OCI-LY1 (cell line): ENCODE measurements at regions not wholly inside any gene's neighbourhood (a gene's known extent, or its start where the extent isn't known, plus 50 kb on each side); places are given as distances from the start of the nearest gene placed in this dataset.

Experiments used
- H2AFZ ChIP-seq: fragments of 200-600 bp; sonication (generic), shearing (Covaris generic); 2 replicates; pipeline ENCODE4 v1.6.0; 2014; ENCODE audit warnings: antibody characterized with exemption, mild to moderate bottlenecking, low read length
- H3F3A ChIP-seq: fragments of 200-600 bp; sonication (generic), shearing (Covaris generic); 2 replicates; pipeline ENCODE4 v1.6.0; 2014; ENCODE audit warnings: mild to moderate bottlenecking, antibody characterized with exemption, low read length, moderate library complexity; ENCODE audit not compliant: insufficient read depth
- H3K27ac ChIP-seq: fragments of 200-600 bp; sonication (generic); 2 replicates; pipeline ENCODE4 v1.5.1; 2014; ENCODE audit warnings: low read length, mixed run types, mild to moderate bottlenecking, low read depth; ENCODE audit not compliant: poor library complexity, severe bottlenecking
- H3K27me3 ChIP-seq: fragments of 200-600 bp; sonication (generic); 2 replicates; pipeline ENCODE4 v1.6.0; 2014; ENCODE audit warnings: antibody characterized with exemption, mild to moderate bottlenecking, low read length, moderate library complexity; ENCODE audit not compliant: insufficient read depth
- H3K36me3 ChIP-seq: fragments of 200-600 bp; sonication (generic); 2 replicates; pipeline ENCODE4 v1.6.1; 2014; ENCODE audit warnings: mild to moderate bottlenecking, antibody characterized with exemption, low read length, moderate library complexity, mixed read lengths; ENCODE audit not compliant: insufficient read depth
- H3K4me1 ChIP-seq: fragments of 200-600 bp; sonication (generic); 2 replicates; pipeline ENCODE4 v1.5.1; 2014; ENCODE audit warnings: mild to moderate bottlenecking, low read length, moderate library complexity; ENCODE audit not compliant: insufficient read depth, severe bottlenecking
- H3K4me2 ChIP-seq: fragments of 200-600 bp; sonication (generic), shearing (Covaris generic); 2 replicates; pipeline ENCODE4 v1.6.1; 2014; ENCODE audit warnings: low read length
- H3K4me3 ChIP-seq: fragments of 200-600 bp; sonication (generic); 2 replicates; pipeline ENCODE4 v1.5.1; 2014; ENCODE audit warnings: low read length, low read depth, mild to moderate bottlenecking, mixed read lengths; ENCODE audit not compliant: poor library complexity, severe bottlenecking
- H3K79me2 ChIP-seq: fragments of 200-600 bp; shearing (Covaris generic); 2 replicates; pipeline ENCODE4 v1.6.1; 2016; ENCODE audit warnings: mixed run types, low read length, mixed read lengths; ENCODE audit not compliant: insufficient read depth
- H3K9ac ChIP-seq: fragments of 200-600 bp; sonication (generic), shearing (Covaris generic); 2 replicates; pipeline ENCODE4 v1.6.1; 2014; ENCODE audit warnings: mild to moderate bottlenecking, low read length, mixed read lengths
- H3K9me2 ChIP-seq: fragments of 200-600 bp; sonication (generic), shearing (Covaris generic); 2 replicates; pipeline ENCODE4 v1.6.1; 2014; ENCODE audit warnings: low read depth, mild to moderate bottlenecking, low read length, mixed read lengths
- H3K9me3 ChIP-seq: fragments of 200-600 bp; shearing (Covaris generic); 2 replicates; pipeline ENCODE4 v1.6.1; 2014; ENCODE audit warnings: low read length, mixed read lengths
- H4K20me1 ChIP-seq: fragments of 200-600 bp; sonication (generic), shearing (Covaris generic); 2 replicates; pipeline ENCODE4 v1.6.0; 2016; ENCODE audit warnings: mild to moderate bottlenecking, low read length; ENCODE audit not compliant: insufficient read depth
- CTCF ChIP-seq: fragments of 200-600 bp; sonication (generic), shearing (Covaris generic); IDR thresholded peaks from 2 replicates; pipeline ENCODE4 v1.5.1; 2017; ENCODE audit warnings: mild to moderate bottlenecking, antibody characterized with exemption, low read length, moderate library complexity, mixed read lengths
- EZH2 ChIP-seq: fragments of 200-600 bp; sonication (generic), shearing (Covaris generic); IDR thresholded peaks from 2 replicates; pipeline ENCODE4 v1.8.0; 2017; ENCODE audit warnings: borderline replicate concordance, mixed run types, mild to moderate bottlenecking, antibody characterized with exemption, low read length, moderate library complexity, mixed read lengths

GRCh38 chr15:93432474-93432873 lies 343.5 kb upstream of the RGMA start:
- H3K27me3 ChIP-seq, result no peaks in the 10 kb centered on the region
- H4K20me1 ChIP-seq, result no peaks in the 10 kb centered on the region
- H3K9me3 ChIP-seq, result no peaks in the 10 kb centered on the region
- H3K4me3 ChIP-seq, result no peak overlapping the region
- H3K79me2 ChIP-seq, result no peaks in the 10 kb centered on the region
- H3K27ac ChIP-seq, result no peak overlapping the region
- no peaks in the 10 kb centered on the region for H3K9me2 ChIP-seq
- TF ChIP-seq EZH2 (no peak), CTCF (no peak)
- H3F3A ChIP-seq, result no peaks in the 10 kb centered on the region
- no peak overlapping the region for H3K9ac ChIP-seq
- no peaks in the 10 kb centered on the region for H3K4me1 ChIP-seq
- no peak overlapping the region for H2AFZ ChIP-seq
- no peak overlapping the region for H3K4me2 ChIP-seq
- H3K36me3 ChIP-seq, result no peaks in the 10 kb centered on the region

- Histone ChIP-seq H3K4me1 (no peaks in the 10 kb centered on the region), H3K4me3 (no peak overlapping the region), H2AFZ (no peak overlapping the region), H3F3A (no peaks in the 10 kb centered on the region), H3K9me3 (no peaks in the 10 kb centered on the region), H3K79me2 (no peaks in the 10 kb centered on the region), H3K36me3 (no peaks in the 10 kb centered on the region), H3K9me2 (no peaks in the 10 kb centered on the region), H3K27me3 (no peaks in the 10 kb centered on the region), H3K9ac (no peak overlapping the region), H4K20me1 (no peaks in the 10 kb centered on the region), H3K4me2 (no peak overlapping the region), H3K27ac (no peak overlapping the region)
- TF ChIP-seq CTCF (no peak), EZH2 (no peak)
These were observed 339.9 kb upstream of the RGMA start for GRCh38 chr15:93428807-93429351.

GRCh38 chr15:93428150-93428549 lies 339.1 kb upstream of the RGMA start:
- Histone ChIP-seq H3K27me3 (no peaks in the 10 kb centered on the region), H3K79me2 (no peaks in the 10 kb centered on the region), H3F3A (no peaks in the 10 kb centered on the region), H2AFZ (no peak overlapping the region), H3K27ac (no peak overlapping the region), H3K9me2 (no peaks in the 10 kb centered on the region), H4K20me1 (no peaks in the 10 kb centered on the region), H3K4me2 (no peak overlapping the region), H3K9me3 (no peaks in the 10 kb centered on the region), H3K4me3 (no peak overlapping the region), H3K9ac (no peak overlapping the region), H3K36me3 (no peaks in the 10 kb centered on the region), H3K4me1 (no peaks in the 10 kb centered on the region)
- TF ChIP-seq CTCF (no peak), EZH2 (no peak)
